DND-41 (cell line): ENCODE measurements at regions not wholly inside any gene's neighbourhood (a gene's known extent, or its start where the extent isn't known, plus 50 kb on each side); places are given as distances from the start of the nearest gene placed in this dataset.

Experiments used
- EZH2 ChIP-seq: IDR thresholded peaks from 3 replicates; pipeline ENCODE4 v1.6.1; 2012; ENCODE audit warnings: borderline replicate concordance, low read depth, mild to moderate bottlenecking, moderate library complexity, low read length, inconsistent platforms; ENCODE audit not compliant: severe bottlenecking
- TF ChIP-seq, protein P1 (sequence below): IDR thresholded peaks from 2 replicates; pipeline ENCODE4 v1.5.1; 2012; ENCODE audit warnings: borderline replicate concordance, low read length, moderate library complexity, mild to moderate bottlenecking; ENCODE audit not compliant: poor library complexity, severe bottlenecking; ENCODE audit errors: extremely low read depth

DNA sequence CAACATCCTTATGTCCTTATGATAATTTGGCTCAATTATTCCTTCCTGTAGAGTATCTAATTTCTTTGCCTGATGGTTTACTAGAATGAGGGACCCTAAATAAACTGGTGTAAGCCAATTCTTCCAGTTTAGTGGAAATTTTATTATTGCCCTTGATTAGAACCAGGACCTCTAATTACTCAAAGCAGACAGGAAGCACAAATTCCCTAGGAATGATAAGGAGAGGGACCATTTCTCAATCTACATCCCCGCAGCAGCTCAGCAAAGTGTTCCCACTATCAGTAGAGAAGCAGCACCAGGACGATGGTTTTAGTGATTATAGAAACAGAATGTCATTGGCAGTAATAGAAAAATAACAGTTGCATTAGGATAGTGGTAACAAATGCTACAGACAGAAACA lies 97.1 kb downstream of the PLPPR4 start:
- TF ChIP-seq, protein P1, sequence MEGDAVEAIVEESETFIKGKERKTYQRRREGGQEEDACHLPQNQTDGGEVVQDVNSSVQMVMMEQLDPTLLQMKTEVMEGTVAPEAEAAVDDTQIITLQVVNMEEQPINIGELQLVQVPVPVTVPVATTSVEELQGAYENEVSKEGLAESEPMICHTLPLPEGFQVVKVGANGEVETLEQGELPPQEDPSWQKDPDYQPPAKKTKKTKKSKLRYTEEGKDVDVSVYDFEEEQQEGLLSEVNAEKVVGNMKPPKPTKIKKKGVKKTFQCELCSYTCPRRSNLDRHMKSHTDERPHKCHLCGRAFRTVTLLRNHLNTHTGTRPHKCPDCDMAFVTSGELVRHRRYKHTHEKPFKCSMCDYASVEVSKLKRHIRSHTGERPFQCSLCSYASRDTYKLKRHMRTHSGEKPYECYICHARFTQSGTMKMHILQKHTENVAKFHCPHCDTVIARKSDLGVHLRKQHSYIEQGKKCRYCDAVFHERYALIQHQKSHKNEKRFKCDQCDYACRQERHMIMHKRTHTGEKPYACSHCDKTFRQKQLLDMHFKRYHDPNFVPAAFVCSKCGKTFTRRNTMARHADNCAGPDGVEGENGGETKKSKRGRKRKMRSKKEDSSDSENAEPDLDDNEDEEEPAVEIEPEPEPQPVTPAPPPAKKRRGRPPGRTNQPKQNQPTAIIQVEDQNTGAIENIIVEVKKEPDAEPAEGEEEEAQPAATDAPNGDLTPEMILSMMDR = no peak
- no peak for TF ChIP-seq EZH2
